BJ (cell line): ENCODE measurements at regions not wholly inside any gene's neighbourhood (a gene's known extent, or its start where the extent isn't known, plus 50 kb on each side); places are given as distances from the start of the nearest gene placed in this dataset.
A peak's percentile ranks its signal among the peaks of the same experiment; 100 is the strongest.

Experiments
- CTCF ChIA-PET: fragments of 350-600 bp; formaldehyde crosslinking; extraction: SDS; loops from one replicate; lab custom pipeline; 2021; ENCODE audit warnings: antibody characterized with exemption, inconsistent platforms; lab: Yijun Ruan, JAX
- POLR2A ChIA-PET: fragments of 300-600 bp; sonication (Branson Sonifier 250); formaldehyde crosslinking; extraction: SDS; loops from one replicate; lab custom pipeline; 2021; ENCODE audit warnings: antibody characterized with exemption; lab: Charles Lee
- DNase-seq: peaks from one replicate; pipeline ENCODE4 v3.0.0-alpha.2; 2011; ENCODE audit warnings: low read depth
- H3K27me3 ChIP-seq: 2 replicates; pipeline ENCODE4 v1.6.0; 2011; ENCODE audit warnings: low read length; ENCODE audit not compliant: control insufficient read depth, insufficient read depth
- H3K36me3 ChIP-seq: 2 replicates; pipeline ENCODE4 v1.5.1; 2011; ENCODE audit warnings: low read length; ENCODE audit not compliant: control insufficient read depth, insufficient read depth
- H3K4me3 ChIP-seq: 2 replicates; pipeline ENCODE4 v1.5.1; 2011; ENCODE audit warnings: low read depth, mild to moderate bottlenecking, control low read depth, low read length
- CTCF ChIP-seq: IDR thresholded peaks from 2 replicates; pipeline ENCODE4 v1.5.1; 2011; ENCODE audit warnings: low read depth, mild to moderate bottlenecking, control low read depth, inconsistent platforms, low read length, moderate library complexity; ENCODE audit not compliant: insufficient read depth

- Histone ChIP-seq H3K36me3 (no peaks in the 10 kb centered on the region), H3K27me3 (no peaks in the 10 kb centered on the region), H3K4me3 (no peak overlapping the region)
- POLR2A ChIA-PET = no interaction called here
- no peak for DNase-seq
- CTCF ChIA-PET = no interaction called here
- TF ChIP-seq CTCF = no peak
Measured at GRCh38 chrX:109822861-109823260, 89.8 kb upstream of the ACSL4 start.

- 0 out of 2 replicates have a peak, but pooled peaks have one; percentile 15 for TF ChIP-seq CTCF
- H3K27me3 ChIP-seq = no peaks in the 10 kb centered on the region
- no peak for DNase-seq
- H3K36me3 ChIP-seq = no peaks in the 10 kb centered on the region
- CTCF ChIA-PET = interaction anchor here (1.1 to 1.8 kb wide), 2 partner anchors 30 to 115 kb away, joined by 4 to 6 read pairs; no protein-coding TSS in a partner anchor
- POLR2A ChIA-PET = no interaction called here
- no peak overlapping the region for H3K4me3 ChIP-seq
Measured at GRCh38 chrX:109826954-109827708, 94.1 kb upstream of the ACSL4 start.

- no peak for TF ChIP-seq CTCF
- DNase-seq = no peak
- Histone ChIP-seq H3K4me3 (no peak overlapping the region), H3K27me3 (no peaks in the 10 kb centered on the region), H3K36me3 (no peaks in the 10 kb centered on the region)
- ChIA-PET CTCF (interaction anchor here (1.1 to 1.8 kb wide), 2 partner anchors 29 to 115 kb away, joined by 4 to 6 read pairs; no protein-coding TSS in a partner anchor), POLR2A (no interaction called here)
Measured at GRCh38 chrX:109827772-109828171, 94.7 kb upstream of the ACSL4 start.

- DNase-seq = no peak
- ChIA-PET POLR2A (no interaction called here), CTCF (interaction anchor here (0.6 to 1.4 kb wide), 2 partner anchors 27 to 568 kb away, joined by 3 to 4 read pairs; no protein-coding TSS in a partner anchor)
- H3K36me3 ChIP-seq = no peaks in the 10 kb centered on the region
- no peak overlapping the region for H3K4me3 ChIP-seq
- TF ChIP-seq CTCF = no peak
- no peaks in the 10 kb centered on the region for H3K27me3 ChIP-seq
Measured at GRCh38 chrX:109830157-109830703, 97.2 kb upstream of the ACSL4 start.

- H3K4me3 ChIP-seq = no peak overlapping the region
- no peaks in the 10 kb centered on the region for H3K36me3 ChIP-seq
- no peaks in the 10 kb centered on the region for H3K27me3 ChIP-seq
- ChIA-PET CTCF (interaction anchor here (0.6 to 1.4 kb wide), 3 partner anchors 20 to 568 kb away, joined by 3 to 4 read pairs (median 3); no protein-coding TSS in a partner anchor), POLR2A (no interaction called here)
- TF ChIP-seq CTCF = no peak
- DNase-seq = no peak
Measured at GRCh38 chrX:109830704-109831206, 97.7 kb upstream of the ACSL4 start.
